OCI-LY1 (cell line): ENCODE measurements at regions not wholly inside any gene's neighbourhood (a gene's known extent, or its start where the extent isn't known, plus 50 kb on each side); places are given as distances from the start of the nearest gene placed in this dataset.

Experiments used
- CTCF ChIP-seq: fragments of 200-600 bp; sonication (generic), shearing (Covaris generic); IDR thresholded peaks from 2 replicates; pipeline ENCODE4 v1.5.1; 2017; ENCODE audit warnings: mild to moderate bottlenecking, antibody characterized with exemption, low read length, moderate library complexity, mixed read lengths
- EZH2 ChIP-seq: fragments of 200-600 bp; sonication (generic), shearing (Covaris generic); IDR thresholded peaks from 2 replicates; pipeline ENCODE4 v1.8.0; 2017; ENCODE audit warnings: borderline replicate concordance, mixed run types, mild to moderate bottlenecking, antibody characterized with exemption, low read length, moderate library complexity, mixed read lengths

DNA sequence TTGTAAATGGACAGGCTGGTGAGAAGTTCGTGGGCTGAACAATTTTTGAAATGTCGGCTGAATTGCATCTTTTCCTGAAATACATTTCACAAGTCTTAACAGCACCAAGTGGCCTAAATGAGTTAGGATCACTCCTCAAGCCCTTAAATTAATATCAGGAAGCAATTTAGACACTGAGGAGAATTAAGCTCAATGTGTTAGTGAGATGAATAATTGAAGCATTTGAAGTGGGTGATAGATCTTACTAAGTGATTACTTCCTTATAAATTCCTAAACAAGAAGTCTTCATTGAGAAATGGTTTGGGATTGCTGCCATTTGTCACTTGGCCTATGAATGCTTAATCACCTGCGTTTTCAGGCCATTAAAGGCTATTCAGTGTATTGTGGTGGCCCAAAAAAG lies 116.8 kb downstream of the NAA11 start:
- TF ChIP-seq CTCF (no peak), EZH2 (no peak)
